ENCODE measurements at regions not wholly inside any gene's neighbourhood (a gene's known extent, or its start where the extent isn't known, plus 50 kb on each side); places are given as distances from the start of the nearest gene placed in this dataset.
"Not testable (repeated sequence)": the region's sequence is repeated elsewhere in the genome, so short reads cannot be mapped to it uniquely, and the experiment has no call there.

- no peak for DNase-seq (ENCODE audit: extremely low read depth, low read depth)
- no peak overlapping the region for H3K4me3 ChIP-seq (replicated peaks; ENCODE audit: low read depth, low read length)
- TF ChIP-seq CTCF (IDR thresholded peaks at IDR 0.05; ENCODE audit: low read depth, low read length, missing control alignments): no peak
Observed at GRCh38 chr11:89545691-89546090, 54.5 kb upstream of the NOX4 start.

GRCh38 chr11:89555781-89556180, 64.6 kb upstream of the NOX4 start:
- not testable (repeated sequence) for H3K4me3 ChIP-seq (replicated peaks; ENCODE audit: low read depth, low read length); DNase-seq (ENCODE audit: extremely low read depth, low read depth)

GRCh38 chr11:89556731-89557707, 65.8 kb upstream of the NOX4 start:
- not testable (repeated sequence) for H3K4me3 ChIP-seq (replicated peaks; ENCODE audit: low read depth, low read length); DNase-seq (ENCODE audit: extremely low read depth, low read depth)

- DNase-seq (ENCODE audit: extremely low read depth, low read depth); H3K4me3 ChIP-seq (replicated peaks; ENCODE audit: low read depth, low read length): not testable (repeated sequence)
Observed at GRCh38 chr11:89560598-89560997, 69.4 kb upstream of the NOX4 start.

GRCh38 chr11:89562731-89563130, 71.6 kb upstream of the NOX4 start:
- not testable (repeated sequence) for DNase-seq (ENCODE audit: extremely low read depth, low read depth)

GRCh38 chr11:89566972-89567371, 75.8 kb upstream of the NOX4 start:
- TF ChIP-seq CTCF (IDR thresholded peaks at IDR 0.05; ENCODE audit: low read depth, low read length, missing control alignments): no peak
- no peak overlapping the region for H3K4me3 ChIP-seq (replicated peaks; ENCODE audit: low read depth, low read length)
- no peak for DNase-seq (ENCODE audit: extremely low read depth, low read depth)

More at GRCh38 chr11:89562731-89563130, 71.6 kb upstream of the NOX4 start:
- H3K4me3 ChIP-seq (replicated peaks; ENCODE audit: low read depth, low read length): not testable (repeated sequence)

GRCh38 chr11:89569387-89569786, 78.2 kb upstream of the NOX4 start:
- DNase-seq (ENCODE audit: extremely low read depth, low read depth); H3K4me3 ChIP-seq (replicated peaks; ENCODE audit: low read depth, low read length): not testable (repeated sequence)

GRCh38 chr11:89571706-89572105, 80.5 kb upstream of the NOX4 start:
- DNase-seq (ENCODE audit: extremely low read depth, low read depth); H3K4me3 ChIP-seq (replicated peaks; ENCODE audit: low read depth, low read length): not testable (repeated sequence)

GRCh38 chr11:89575846-89576245, 84.7 kb upstream of the NOX4 start:
- H3K4me3 ChIP-seq (replicated peaks; ENCODE audit: low read depth, low read length); DNase-seq (ENCODE audit: extremely low read depth, low read depth): not testable (repeated sequence)

GRCh38 chr11:89577428-89577827, 86.3 kb upstream of the NOX4 start:
- H3K4me3 ChIP-seq (replicated peaks; ENCODE audit: low read depth, low read length); DNase-seq (ENCODE audit: extremely low read depth, low read depth): not testable (repeated sequence)

GRCh38 chr11:89583580-89583979, 92.4 kb upstream of the NOX4 start:
- no peak for DNase-seq (ENCODE audit: extremely low read depth, low read depth)
- no peak for TF ChIP-seq CTCF (IDR thresholded peaks at IDR 0.05; ENCODE audit: low read depth, low read length, missing control alignments)
- no peak overlapping the region for H3K4me3 ChIP-seq (replicated peaks; ENCODE audit: low read depth, low read length)

GRCh38 chr11:89585046-89585445, 93.9 kb upstream of the NOX4 start:
- DNase-seq (ENCODE audit: extremely low read depth, low read depth): not testable (repeated sequence)

GRCh38 chr11:89585471-89585870, 94.3 kb upstream of the NOX4 start:
- DNase-seq (ENCODE audit: extremely low read depth, low read depth); H3K4me3 ChIP-seq (replicated peaks; ENCODE audit: low read depth, low read length): not testable (repeated sequence)

More at GRCh38 chr11:89585046-89585445, 93.9 kb upstream of the NOX4 start:
- not testable (repeated sequence) for H3K4me3 ChIP-seq (replicated peaks; ENCODE audit: low read depth, low read length)

GRCh38 chr11:89589413-89589812, 98.2 kb upstream of the NOX4 start:
- H3K4me3 ChIP-seq (replicated peaks; ENCODE audit: low read depth, low read length); DNase-seq (ENCODE audit: extremely low read depth, low read depth): not testable (repeated sequence)

GRCh38 chr11:89590008-89590632, 98.9 kb upstream of the NOX4 start:
- H3K4me3 ChIP-seq (replicated peaks; ENCODE audit: low read depth, low read length); DNase-seq (ENCODE audit: extremely low read depth, low read depth): not testable (repeated sequence)

Data from HFF-Myc (cell line).